ENCODE measurements at regions not wholly inside any gene's neighbourhood (a gene's known extent, or its start where the extent isn't known, plus 50 kb on each side); places are given as distances from the start of the nearest gene placed in this dataset.

DNA sequence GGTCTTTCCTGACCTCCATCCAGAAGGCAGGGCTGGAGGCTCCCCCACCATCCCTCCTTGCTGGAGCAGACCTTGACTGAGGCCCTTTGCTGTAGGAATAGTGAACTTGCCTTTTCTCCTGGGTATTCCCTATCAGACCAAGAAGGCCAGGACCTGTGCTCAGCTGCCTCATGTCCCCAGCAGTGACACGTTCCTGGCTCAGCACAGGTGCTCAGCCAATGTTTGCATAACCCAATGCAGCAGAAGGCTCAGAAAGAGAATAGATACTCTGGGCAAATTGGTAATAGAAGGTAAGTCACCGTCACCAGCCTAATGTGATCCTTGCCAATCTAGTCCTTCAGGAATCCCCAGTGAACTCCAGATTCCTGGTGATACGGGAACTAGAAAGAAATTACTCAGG, 96.4 kb downstream of the ACTL7B start:
- ChIA-PET POLR2A (ENCODE audit: unreplicated experiment) (no interaction called here), CTCF (interaction anchor here (1.3 kb wide), 1 partner anchor 13 kb away, joined by 3 read pairs; no protein-coding TSS in a partner anchor)
- H3K4me3 ChIP-seq (ENCODE audit: insufficient read depth, low read depth, low read length) = no peak overlapping the region
- H3K56ac ChIP-seq (ENCODE audit: extremely low read depth, insufficient read depth, low read length) = no peak overlapping the region
- peaks cover 12% of the 10 kb centered on the region for H3K27me3 ChIP-seq (ENCODE audit: control insufficient read depth, insufficient read depth, low read length)
- H3K36me3 ChIP-seq (ENCODE audit: control insufficient read depth, insufficient read depth, low read length) = no peaks in the 10 kb centered on the region
- DNase-seq (no peak), ATAC-seq (ENCODE audit: low read depth) (no peak)
- no peaks in the 10 kb centered on the region for H3K9me1 ChIP-seq (ENCODE audit: insufficient read depth, low read length)
- H2BK5ac ChIP-seq (ENCODE audit: low read depth, low read length, poor library complexity, severe bottlenecking) = no peak overlapping the region
- WGBS, 2 experiments (ENCODE audit: extremely low coverage in 2 of 2, insufficient read length in 1 of 2) = no CpG with 5 or more reads among the region's 3 CpGs
- no peaks in the 10 kb centered on the region for H4K20me1 ChIP-seq (ENCODE audit: insufficient read depth, low read length)
- no peak overlapping the region for H3K9ac ChIP-seq (ENCODE audit: low read depth, low read length)
- no peak overlapping the region for H4K91ac ChIP-seq (ENCODE audit: insufficient read depth, low read depth, low read length)
- H2AK9ac ChIP-seq (replicated peaks; ENCODE audit: low read depth, low read length, poor library complexity) = no peak overlapping the region
- H2BK15ac ChIP-seq (ENCODE audit: low read depth, low read length) = no peak overlapping the region
- no peaks in the 10 kb centered on the region for H3K4me1 ChIP-seq (ENCODE audit: control insufficient read depth, insufficient read depth, low read length)
- H2BK120ac ChIP-seq (ENCODE audit: low read depth, low read length) = no peak overlapping the region
- no peak overlapping the region for H2AFZ ChIP-seq (replicated peaks; ENCODE audit: low read length, poor library complexity)
- no peak overlapping the region for H3K14ac ChIP-seq (replicated peaks; ENCODE audit: low read depth, low read length)
- intact Hi-C loops (cut with micrococcal nuclease) (no loop called here), in situ Hi-C loops (cut with MboI; ENCODE audit: low sequenced_read_pairs) (loop anchor here (25.0 kb wide), 1 partner anchor 1622 kb away; no protein-coding TSS in a partner anchor), dilution Hi-C loops (cut with HindIII; ENCODE audit: low sequenced_read_pairs, unreplicated experiment) (no loop called here)
- H3K79me1 ChIP-seq (ENCODE audit: low read depth in 1 of 2, low read length in 2 of 2) = no peaks in the 10 kb centered on the region
- H2BK20ac ChIP-seq (ENCODE audit: low read depth, low read length) = no peak overlapping the region
- H4K8ac ChIP-seq (ENCODE audit: low read depth in 2 of 2, low read length in 2 of 2) = no peak overlapping the region
- no peak overlapping the region for H4K5ac ChIP-seq (ENCODE audit: low read depth, low read length)
- no TSS peak for BruUV-seq (replicated peaks)
- no peak overlapping the region for H3K4me2 ChIP-seq (ENCODE audit: low read depth, low read length)
- no peak overlapping the region for H2AK5ac ChIP-seq (ENCODE audit: low read depth, low read length)
- no peaks in the 10 kb centered on the region for H3K9me3 ChIP-seq (ENCODE audit: control insufficient read depth, insufficient read depth, low read length)
- H3K23ac ChIP-seq (ENCODE audit: low read depth, low read length) = no peak overlapping the region
- no peak for TF ChIP-seq FOS (IDR thresholded peaks at IDR 0.05; ENCODE audit: low read depth, low read length)
- TF ChIP-seq SMC3 (IDR thresholded peaks at IDR 0.05; ENCODE audit: low read depth, low read length) = no peak
- TF ChIP-seq NFE2L2 (IDR thresholded peaks at IDR 0.05; ENCODE audit: low read depth, low read length) = no peak
- TF ChIP-seq, protein P1, sequence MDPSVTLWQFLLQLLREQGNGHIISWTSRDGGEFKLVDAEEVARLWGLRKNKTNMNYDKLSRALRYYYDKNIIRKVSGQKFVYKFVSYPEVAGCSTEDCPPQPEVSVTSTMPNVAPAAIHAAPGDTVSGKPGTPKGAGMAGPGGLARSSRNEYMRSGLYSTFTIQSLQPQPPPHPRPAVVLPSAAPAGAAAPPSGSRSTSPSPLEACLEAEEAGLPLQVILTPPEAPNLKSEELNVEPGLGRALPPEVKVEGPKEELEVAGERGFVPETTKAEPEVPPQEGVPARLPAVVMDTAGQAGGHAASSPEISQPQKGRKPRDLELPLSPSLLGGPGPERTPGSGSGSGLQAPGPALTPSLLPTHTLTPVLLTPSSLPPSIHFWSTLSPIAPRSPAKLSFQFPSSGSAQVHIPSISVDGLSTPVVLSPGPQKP (IDR thresholded peaks at IDR 0.05; ENCODE audit: borderline replicate concordance, low read depth, low read length) = no peak
- TF ChIP-seq MAFK (IDR thresholded peaks at IDR 0.05; ENCODE audit: low read depth, low read length) = no peak
- no peak for TF ChIP-seq MXI1 (IDR thresholded peaks at IDR 0.05; ENCODE audit: borderline replicate concordance, low read depth, low read length)
- TF ChIP-seq RFX5 (IDR thresholded peaks at IDR 0.05; ENCODE audit: low read depth, low read length) = no peak
- TF ChIP-seq RCOR1 (IDR thresholded peaks at IDR 0.05; ENCODE audit: insufficient replicate concordance, low read length) = no peak
- H3K27ac ChIP-seq (ENCODE audit: insufficient read depth, low read length) = no peak overlapping the region
- no peak overlapping the region for H3K18ac ChIP-seq (ENCODE audit: low read depth, low read length)
- H3K4ac ChIP-seq (ENCODE audit: low read depth, low read length) = no peak overlapping the region
